ENCODE measurements at regions not wholly inside any gene's neighbourhood (a gene's known extent, or its start where the extent isn't known, plus 50 kb on each side); places are given as distances from the start of the nearest gene placed in this dataset.

DNA sequence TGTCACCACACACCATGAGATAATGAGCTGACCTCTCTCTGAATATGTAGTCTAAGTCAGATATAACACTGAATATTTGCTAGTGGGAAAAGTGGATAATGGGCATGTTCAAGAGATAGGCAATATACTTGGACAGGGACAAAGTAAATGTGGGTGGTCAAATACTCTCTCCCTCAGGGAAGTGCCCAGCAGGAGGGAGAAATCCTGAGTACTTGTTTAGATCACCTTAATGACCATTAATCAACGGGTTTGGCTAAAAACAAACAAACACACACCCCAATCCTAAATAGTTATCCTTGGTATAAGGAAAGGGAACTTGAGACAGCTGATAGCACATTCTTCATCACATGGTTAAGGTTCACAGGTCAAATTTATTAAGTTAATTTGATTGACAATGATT, 933.5 kb downstream of the C4orf33 start:
- no peak overlapping the region for H2AFZ ChIP-seq (ENCODE audit: low read depth, low read length)
- no peaks in the 10 kb centered on the region for H3K9me3 ChIP-seq (replicated peaks; ENCODE audit: control insufficient read depth, insufficient read depth, low read depth, low read length)
- POLR2A ChIA-PET = no interaction called here
- FAIRE-seq = no peak
- no peak overlapping the region for H3K27ac ChIP-seq (ENCODE audit: extremely low read depth, low read depth, low read length)
- no peak for DNase-seq (ENCODE audit: extremely low read depth in 1 of 4, low spot score in 3 of 4)
- no peaks in the 10 kb centered on the region for H3K9me1 ChIP-seq (ENCODE audit: control insufficient read depth, insufficient read depth, low read length)
- intact Hi-C loops (cut with micrococcal nuclease) (no loop called here), in situ Hi-C loops (cut with MboI) (no loop called here)
- no peaks in the 10 kb centered on the region for H3K79me2 ChIP-seq (ENCODE audit: control insufficient read depth, insufficient read depth, low read length)
- no peak for ATAC-seq
- CTCF ChIA-PET (ENCODE audit: low intra/inter-chr PET ratio) = no interaction called here
- no peak overlapping the region for H3K9ac ChIP-seq (ENCODE audit: insufficient read depth in 1 of 2, low read depth in 2 of 2, low read length in 2 of 2)
- no peaks in the 10 kb centered on the region for H3K36me3 ChIP-seq (ENCODE audit: control insufficient read depth, insufficient read depth, low read length)
- no peaks in the 10 kb centered on the region for H4K20me1 ChIP-seq (replicated peaks; ENCODE audit: control insufficient read depth, insufficient read depth, low read length)
- WGBS (ENCODE audit: insufficient coverage, low coverage, missing lambda C conversion rate) = 0% methylated on average over 1 of the region's 1 CpG
- H3K27me3 ChIP-seq (ENCODE audit: control insufficient read depth in 2 of 2, insufficient read depth in 2 of 2, low read length in 2 of 2) = no peaks in the 10 kb centered on the region
- no peaks in the 10 kb centered on the region for H3K4me1 ChIP-seq (replicated peaks in 1 of 2; ENCODE audit: control insufficient read depth in 2 of 2, insufficient read depth in 2 of 2, low read length in 2 of 2)
- BruUV-seq (replicated peaks) = no TSS peak
- H3K4me2 ChIP-seq (ENCODE audit: insufficient read depth, low read length) = no peak overlapping the region
- H3K4me3 ChIP-seq = no peak overlapping the region
- TF ChIP-seq NUFIP1 (IDR thresholded peaks at IDR 0.05; ENCODE audit: partially characterized antibody) (no peak), SRSF1 (IDR thresholded peaks at IDR 0.05; ENCODE audit: low read depth, low read length) (no peak), TARDBP (IDR thresholded peaks at IDR 0.05) (no peak), RBBP5 (IDR thresholded peaks at IDR 0.05; ENCODE audit: borderline replicate concordance, insufficient read depth, low read length, poor library complexity, severe bottlenecking) (no peak), RBM25 (IDR thresholded peaks at IDR 0.05; ENCODE audit: low read depth, low read length, severe bottlenecking) (no peak), ZNF644 (tag; IDR thresholded peaks at IDR 0.05; ENCODE audit: low read depth) (no peak), GABPB2 (CRISPR knock-in tag; conservative IDR thresholded peaks at IDR 0.05) (no peak), NCOA6 (IDR thresholded peaks at IDR 0.05) (no peak)
- TF ChIP-seq, protein P1, sequence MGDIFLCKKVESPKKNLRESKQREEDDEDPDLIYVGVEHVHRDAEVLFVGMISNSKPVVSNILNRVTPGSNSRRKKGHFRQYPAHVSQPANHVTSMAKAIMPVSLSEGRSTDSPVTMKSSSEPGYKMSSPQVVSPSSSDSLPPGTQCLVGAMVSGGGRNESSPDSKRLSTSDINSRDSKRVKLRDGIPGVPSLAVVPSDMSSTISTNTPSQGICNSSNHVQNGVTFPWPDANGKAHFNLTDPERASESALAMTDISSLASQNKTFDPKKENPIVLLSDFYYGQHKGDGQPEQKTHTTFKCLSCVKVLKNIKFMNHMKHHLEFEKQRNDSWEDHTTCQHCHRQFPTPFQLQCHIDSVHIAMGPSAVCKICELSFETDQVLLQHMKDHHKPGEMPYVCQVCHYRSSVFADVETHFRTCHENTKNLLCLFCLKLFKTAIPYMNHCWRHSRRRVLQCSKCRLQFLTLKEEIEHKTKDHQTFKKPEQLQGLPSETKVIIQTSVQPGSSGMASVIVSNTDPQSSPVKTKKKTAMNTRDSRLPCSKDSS (IDR thresholded peaks at IDR 0.05; ENCODE audit: low read depth, partially characterized antibody) = no peak
- TF ChIP-seq, protein P2, sequence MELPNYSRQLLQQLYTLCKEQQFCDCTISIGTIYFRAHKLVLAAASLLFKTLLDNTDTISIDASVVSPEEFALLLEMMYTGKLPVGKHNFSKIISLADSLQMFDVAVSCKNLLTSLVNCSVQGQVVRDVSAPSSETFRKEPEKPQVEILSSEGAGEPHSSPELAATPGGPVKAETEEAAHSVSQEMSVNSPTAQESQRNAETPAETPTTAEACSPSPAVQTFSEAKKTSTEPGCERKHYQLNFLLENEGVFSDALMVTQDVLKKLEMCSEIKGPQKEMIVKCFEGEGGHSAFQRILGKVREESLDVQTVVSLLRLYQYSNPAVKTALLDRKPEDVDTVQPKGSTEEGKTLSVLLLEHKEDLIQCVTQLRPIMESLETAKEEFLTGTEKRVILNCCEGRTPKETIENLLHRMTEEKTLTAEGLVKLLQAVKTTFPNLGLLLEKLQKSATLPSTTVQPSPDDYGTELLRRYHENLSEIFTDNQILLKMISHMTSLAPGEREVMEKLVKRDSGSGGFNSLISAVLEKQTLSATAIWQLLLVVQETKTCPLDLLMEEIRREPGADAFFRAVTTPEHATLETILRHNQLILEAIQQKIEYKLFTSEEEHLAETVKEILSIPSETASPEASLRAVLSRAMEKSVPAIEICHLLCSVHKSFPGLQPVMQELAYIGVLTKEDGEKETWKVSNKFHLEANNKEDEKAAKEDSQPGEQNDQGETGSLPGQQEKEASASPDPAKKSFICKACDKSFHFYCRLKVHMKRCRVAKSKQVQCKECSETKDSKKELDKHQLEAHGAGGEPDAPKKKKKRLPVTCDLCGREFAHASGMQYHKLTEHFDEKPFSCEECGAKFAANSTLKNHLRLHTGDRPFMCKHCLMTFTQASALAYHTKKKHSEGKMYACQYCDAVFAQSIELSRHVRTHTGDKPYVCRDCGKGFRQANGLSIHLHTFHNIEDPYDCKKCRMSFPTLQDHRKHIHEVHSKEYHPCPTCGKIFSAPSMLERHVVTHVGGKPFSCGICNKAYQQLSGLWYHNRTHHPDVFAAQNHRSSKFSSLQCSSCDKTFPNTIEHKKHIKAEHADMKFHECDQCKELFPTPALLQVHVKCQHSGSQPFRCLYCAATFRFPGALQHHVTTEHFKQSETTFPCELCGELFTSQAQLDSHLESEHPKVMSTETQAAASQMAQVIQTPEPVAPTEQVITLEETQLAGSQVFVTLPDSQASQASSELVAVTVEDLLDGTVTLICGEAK (IDR thresholded peaks at IDR 0.05) = no peak
- TF ChIP-seq, protein P2 (CRISPR knock-in tag; IDR thresholded peaks at IDR 0.05) = no peak
- TF ChIP-seq, protein P3, sequence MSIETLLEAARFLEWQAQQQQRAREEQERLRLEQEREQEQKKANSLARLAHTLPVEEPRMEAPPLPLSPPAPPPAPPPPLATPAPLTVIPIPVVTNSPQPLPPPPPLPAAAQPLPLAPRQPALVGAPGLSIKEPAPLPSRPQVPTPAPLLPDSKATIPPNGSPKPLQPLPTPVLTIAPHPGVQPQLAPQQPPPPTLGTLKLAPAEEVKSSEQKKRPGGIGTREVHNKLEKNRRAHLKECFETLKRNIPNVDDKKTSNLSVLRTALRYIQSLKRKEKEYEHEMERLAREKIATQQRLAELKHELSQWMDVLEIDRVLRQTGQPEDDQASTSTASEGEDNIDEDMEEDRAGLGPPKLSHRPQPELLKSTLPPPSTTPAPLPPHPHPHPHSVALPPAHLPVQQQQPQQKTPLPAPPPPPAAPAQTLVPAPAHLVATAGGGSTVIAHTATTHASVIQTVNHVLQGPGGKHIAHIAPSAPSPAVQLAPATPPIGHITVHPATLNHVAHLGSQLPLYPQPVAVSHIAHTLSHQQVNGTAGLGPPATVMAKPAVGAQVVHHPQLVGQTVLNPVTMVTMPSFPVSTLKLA (conservative IDR thresholded peaks at IDR 0.05) = no peak
